A673 (cell line): ENCODE measurements at regions not wholly inside any gene's neighbourhood (a gene's known extent, or its start where the extent isn't known, plus 50 kb on each side); places are given as distances from the start of the nearest gene placed in this dataset.

Experiments used
- BruUV-seq: library from RNA; stranded (reverse); fragments of 400-500 nt; replicated peaks from 2 replicates; lab custom pipeline; 2021; lab: Mats Ljungman, UMichigan
- CTCF ChIA-PET: fragments of 300-600 bp; sonication (Branson Sonifier 250); formaldehyde crosslinking; loops from one replicate; lab custom pipeline; 2022; ENCODE audit warnings: antibody characterized with exemption; lab: Charles Lee
- POLR2A ChIA-PET: fragments of 300-600 bp; sonication (Branson Sonifier 250); formaldehyde crosslinking; loops from one replicate; lab custom pipeline; 2022; ENCODE audit warnings: antibody characterized with exemption; ENCODE audit not compliant: low non-redundant PET; lab: Charles Lee
- DNase-seq: peaks from one replicate; pipeline ENCODE4 v3.0.0-alpha.2; 2015; ENCODE audit warnings: low spot score
- H3K27ac ChIP-seq: fragments of 200-600 bp; sonication (generic); 2 replicates; pipeline ENCODE4 v1.5.1; 2016; ENCODE audit warnings: mixed run types, low read depth, mild to moderate bottlenecking, mixed read lengths, antibody characterized with exemption, low read length; ENCODE audit not compliant: poor library complexity, severe bottlenecking
- H3K27me3 ChIP-seq: fragments of 200-600 bp; sonication (generic); replicated peaks from 2 replicates; pipeline ENCODE4 v1.6.1; 2017; ENCODE audit warnings: mixed run types, low read depth, mild to moderate bottlenecking, mixed read lengths, antibody characterized with exemption, low read length; ENCODE audit not compliant: insufficient read depth, poor library complexity
- H3K36me3 ChIP-seq: fragments of 200-600 bp; sonication (generic); 2 replicates; pipeline ENCODE4 v1.6.1; 2016; ENCODE audit warnings: mixed run types, mild to moderate bottlenecking, mixed read lengths, antibody characterized with exemption, low read length; ENCODE audit not compliant: insufficient read depth, poor library complexity, severe bottlenecking
- H3K4me1 ChIP-seq: fragments of 200-600 bp; sonication (generic); 2 replicates; pipeline ENCODE4 v1.6.1; 2017; ENCODE audit warnings: mixed run types, mild to moderate bottlenecking, mixed read lengths, antibody characterized with exemption, low read length; ENCODE audit not compliant: insufficient read depth, poor library complexity, severe bottlenecking
- H3K4me3 ChIP-seq: fragments of 200-600 bp; sonication (generic); 2 replicates; pipeline ENCODE4 v1.5.1; 2016; ENCODE audit warnings: low read depth, mixed run types, mild to moderate bottlenecking, mixed read lengths, low read length; ENCODE audit not compliant: poor library complexity, severe bottlenecking
- H3K9me3 ChIP-seq: fragments of 200-600 bp; sonication (generic); 2 replicates; pipeline ENCODE4 v1.6.1; 2016; ENCODE audit warnings: mixed run types, low read depth, mild to moderate bottlenecking, mixed read lengths, antibody characterized with exemption, low read length; ENCODE audit not compliant: poor library complexity, severe bottlenecking
- EZH2 ChIP-seq: fragments of 200-600 bp; sonication (generic); IDR thresholded peaks from 2 replicates; pipeline ENCODE4 v1.6.1; 2017; ENCODE audit warnings: borderline replicate concordance, low read depth, mild to moderate bottlenecking, mixed read lengths, antibody characterized with exemption, low read length; ENCODE audit not compliant: poor library complexity, severe bottlenecking
- intact Hi-C: fragments of 100-400 bp; cut with micrococcal nuclease; formaldehyde crosslinking; loops from one replicate; pipeline ENCODE4 v1.10.0; 2022; ENCODE audit not compliant: unreplicated experiment
- TF ChIP-seq, protein P1 (sequence below): fragments of 300-800, 200-600 bp; sonication (generic); conservative IDR thresholded peaks from 2 replicates; pipeline ENCODE4 v1.5.1; 2017; ENCODE audit warnings: low read depth, mild to moderate bottlenecking, antibody characterized with exemption, low read length, moderate library complexity, mixed read lengths

DNA sequence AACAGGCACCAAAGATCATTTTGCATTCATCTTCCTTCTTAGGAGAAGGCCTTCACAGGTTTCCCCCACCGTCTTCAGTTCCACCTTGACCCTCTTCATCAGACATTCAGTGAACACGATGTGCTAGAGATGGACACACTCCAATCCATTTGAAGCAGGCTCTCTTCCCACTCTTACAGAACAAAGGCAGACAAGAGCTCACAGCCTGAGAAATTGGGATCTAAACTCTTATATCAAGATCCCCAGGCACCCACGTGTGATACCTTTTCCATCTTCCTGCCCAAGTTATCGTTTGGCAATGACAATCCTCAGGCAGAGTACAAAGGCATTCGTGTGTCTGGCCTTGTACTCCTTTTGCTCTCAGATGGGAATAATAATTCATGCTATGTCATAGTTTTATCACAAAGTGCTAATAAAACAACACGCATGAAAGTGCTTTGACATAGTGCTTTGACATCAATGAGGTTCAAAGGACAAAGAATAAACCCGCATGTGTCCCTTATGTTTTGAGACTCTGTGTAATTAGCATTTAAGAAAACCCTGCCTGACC, 369.3 kb upstream of the KLHL29 start:
- H3K27me3 ChIP-seq: peaks cover 4% of the 10 kb centered on the region
- no TSS peak for BruUV-seq
- ChIA-PET POLR2A (no interaction called here), CTCF (no interaction called here)
- H3K4me1 ChIP-seq: no peaks in the 10 kb centered on the region
- no peak overlapping the region for H3K27ac ChIP-seq
- TF ChIP-seq, protein P1, sequence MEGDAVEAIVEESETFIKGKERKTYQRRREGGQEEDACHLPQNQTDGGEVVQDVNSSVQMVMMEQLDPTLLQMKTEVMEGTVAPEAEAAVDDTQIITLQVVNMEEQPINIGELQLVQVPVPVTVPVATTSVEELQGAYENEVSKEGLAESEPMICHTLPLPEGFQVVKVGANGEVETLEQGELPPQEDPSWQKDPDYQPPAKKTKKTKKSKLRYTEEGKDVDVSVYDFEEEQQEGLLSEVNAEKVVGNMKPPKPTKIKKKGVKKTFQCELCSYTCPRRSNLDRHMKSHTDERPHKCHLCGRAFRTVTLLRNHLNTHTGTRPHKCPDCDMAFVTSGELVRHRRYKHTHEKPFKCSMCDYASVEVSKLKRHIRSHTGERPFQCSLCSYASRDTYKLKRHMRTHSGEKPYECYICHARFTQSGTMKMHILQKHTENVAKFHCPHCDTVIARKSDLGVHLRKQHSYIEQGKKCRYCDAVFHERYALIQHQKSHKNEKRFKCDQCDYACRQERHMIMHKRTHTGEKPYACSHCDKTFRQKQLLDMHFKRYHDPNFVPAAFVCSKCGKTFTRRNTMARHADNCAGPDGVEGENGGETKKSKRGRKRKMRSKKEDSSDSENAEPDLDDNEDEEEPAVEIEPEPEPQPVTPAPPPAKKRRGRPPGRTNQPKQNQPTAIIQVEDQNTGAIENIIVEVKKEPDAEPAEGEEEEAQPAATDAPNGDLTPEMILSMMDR: no peak
- TF ChIP-seq EZH2: no peak
- no peak for DNase-seq
- H3K9me3 ChIP-seq: no peaks in the 10 kb centered on the region
- H3K36me3 ChIP-seq: no peaks in the 10 kb centered on the region
- intact Hi-C loops: no loop called here
- H3K4me3 ChIP-seq: no peak overlapping the region

DNA sequence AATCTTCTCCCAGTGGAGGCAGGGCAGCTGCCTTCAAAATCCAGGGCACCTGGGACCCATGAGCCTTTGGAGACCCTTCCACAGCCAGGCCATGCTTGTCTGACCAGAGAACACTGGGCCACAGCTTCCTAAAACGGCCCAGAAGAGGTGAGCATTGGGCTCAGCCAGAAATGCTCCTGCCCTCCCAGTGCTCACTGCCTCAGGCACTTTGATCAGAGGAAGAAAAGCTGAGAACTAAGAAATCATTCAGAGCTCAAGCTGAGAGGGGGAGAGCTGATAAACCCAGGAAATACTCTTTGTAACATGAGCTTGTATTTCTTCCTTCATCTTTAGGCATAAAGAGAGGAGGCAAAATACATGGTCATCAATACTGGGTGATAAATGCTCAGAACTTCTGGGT, 365.5 kb upstream of the KLHL29 start:
- Histone ChIP-seq H3K36me3 (no peaks in the 10 kb centered on the region), H3K9me3 (no peaks in the 10 kb centered on the region), H3K27ac (no peak overlapping the region), H3K4me1 (no peaks in the 10 kb centered on the region), H3K4me3 (no peak overlapping the region), H3K27me3 (peaks cover 4% of the 10 kb centered on the region)
- CTCF ChIA-PET: no interaction called here
- intact Hi-C loops: no loop called here
- no TSS peak for BruUV-seq
- POLR2A ChIA-PET: no interaction called here
- DNase-seq: no peak
- TF ChIP-seq, protein P1: no peak
- TF ChIP-seq EZH2: no peak

DNA sequence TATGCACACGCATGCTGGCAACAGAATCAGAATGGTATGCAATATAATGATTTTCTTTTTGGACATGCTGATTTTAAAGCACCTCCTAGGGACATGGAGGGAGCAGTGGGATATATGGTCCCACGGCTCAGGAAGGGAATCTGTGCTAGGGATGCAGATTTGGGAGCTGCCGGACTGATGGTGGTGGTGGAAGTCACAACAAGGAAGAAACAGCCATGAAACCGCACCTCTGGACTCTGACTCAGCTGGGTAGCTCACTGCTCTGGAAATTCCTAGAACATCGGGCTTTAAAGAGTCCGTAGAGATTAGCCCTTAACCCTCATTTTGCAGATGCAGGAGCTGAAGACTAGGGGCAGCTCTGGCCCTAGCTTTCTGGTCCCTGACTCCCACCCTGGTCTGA, 364.3 kb upstream of the KLHL29 start:
- intact Hi-C loops: no loop called here
- H3K27me3 ChIP-seq: peaks cover 4% of the 10 kb centered on the region
- no peaks in the 10 kb centered on the region for H3K4me1 ChIP-seq
- BruUV-seq: no TSS peak
- H3K36me3 ChIP-seq: no peaks in the 10 kb centered on the region
- H3K9me3 ChIP-seq: no peaks in the 10 kb centered on the region
- H3K4me3 ChIP-seq: no peak overlapping the region
- POLR2A ChIA-PET: no interaction called here
- CTCF ChIA-PET: no interaction called here
- TF ChIP-seq EZH2: no peak
- TF ChIP-seq, protein P1: no peak
- DNase-seq: no peak
- H3K27ac ChIP-seq: no peak overlapping the region
